ENCODE measurements at regions not wholly inside any gene's neighbourhood (a gene's known extent, or its start where the extent isn't known, plus 50 kb on each side); places are given as distances from the start of the nearest gene placed in this dataset.

DNA sequence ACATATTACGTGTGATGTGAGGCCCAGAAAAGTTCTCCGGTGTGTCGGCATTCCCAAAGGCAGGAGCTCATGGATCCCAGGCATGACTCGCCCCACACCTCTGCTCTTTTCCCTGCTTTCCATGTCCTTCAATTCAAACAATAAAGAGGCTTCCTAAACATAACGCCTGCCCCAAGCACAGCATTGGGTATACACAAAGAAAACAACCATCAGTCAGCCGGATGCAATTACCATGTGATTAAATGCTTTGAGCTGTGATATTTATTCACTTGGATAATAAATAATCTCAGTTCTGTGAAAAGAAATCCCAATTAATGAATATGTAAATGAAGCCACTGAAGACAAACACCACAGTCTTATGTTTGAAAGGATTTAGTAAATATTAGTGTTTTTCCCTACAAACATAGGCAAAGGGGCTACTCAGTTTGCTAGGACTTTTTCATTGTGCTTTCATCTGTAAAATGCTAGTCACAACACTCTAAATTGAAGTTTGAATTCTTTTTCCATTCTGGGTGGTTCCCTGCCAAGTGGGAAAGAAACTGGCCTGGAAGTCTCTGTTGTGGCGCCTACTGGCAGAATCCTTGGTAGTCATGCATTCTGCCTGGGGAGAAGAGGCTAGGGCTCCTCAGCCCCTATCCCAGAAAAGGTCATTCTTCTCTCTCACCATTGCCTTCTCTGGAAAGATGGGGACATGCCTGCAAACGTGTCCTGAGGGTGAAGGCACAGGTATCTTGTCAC is 144.7 kb downstream of the COL6A3 start:
- peak; percentile 79 for DNase-seq (ENCODE audit: low read depth, low spot score)

DNA sequence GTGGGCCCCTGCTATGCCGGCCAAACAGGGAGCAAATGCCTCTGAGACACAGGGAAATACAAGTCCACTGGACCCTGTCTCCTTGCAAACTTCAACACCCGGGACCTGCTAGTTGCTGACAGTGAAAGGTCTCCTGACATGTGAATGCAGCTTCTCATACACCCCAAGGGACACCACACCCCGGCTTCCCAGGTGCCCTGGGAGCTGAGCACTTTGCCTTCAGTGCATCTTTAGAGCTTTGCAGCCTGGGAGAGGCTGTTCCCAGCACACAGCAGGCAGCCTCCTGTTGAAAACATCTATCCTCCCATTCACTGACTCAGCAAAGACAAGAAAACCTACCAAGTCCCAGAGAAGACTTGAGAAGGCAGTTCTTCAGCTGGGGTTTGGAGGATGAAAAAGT is 143.4 kb downstream of the COL6A3 start:
- no peak for DNase-seq (ENCODE audit: low read depth, low spot score)

DNA sequence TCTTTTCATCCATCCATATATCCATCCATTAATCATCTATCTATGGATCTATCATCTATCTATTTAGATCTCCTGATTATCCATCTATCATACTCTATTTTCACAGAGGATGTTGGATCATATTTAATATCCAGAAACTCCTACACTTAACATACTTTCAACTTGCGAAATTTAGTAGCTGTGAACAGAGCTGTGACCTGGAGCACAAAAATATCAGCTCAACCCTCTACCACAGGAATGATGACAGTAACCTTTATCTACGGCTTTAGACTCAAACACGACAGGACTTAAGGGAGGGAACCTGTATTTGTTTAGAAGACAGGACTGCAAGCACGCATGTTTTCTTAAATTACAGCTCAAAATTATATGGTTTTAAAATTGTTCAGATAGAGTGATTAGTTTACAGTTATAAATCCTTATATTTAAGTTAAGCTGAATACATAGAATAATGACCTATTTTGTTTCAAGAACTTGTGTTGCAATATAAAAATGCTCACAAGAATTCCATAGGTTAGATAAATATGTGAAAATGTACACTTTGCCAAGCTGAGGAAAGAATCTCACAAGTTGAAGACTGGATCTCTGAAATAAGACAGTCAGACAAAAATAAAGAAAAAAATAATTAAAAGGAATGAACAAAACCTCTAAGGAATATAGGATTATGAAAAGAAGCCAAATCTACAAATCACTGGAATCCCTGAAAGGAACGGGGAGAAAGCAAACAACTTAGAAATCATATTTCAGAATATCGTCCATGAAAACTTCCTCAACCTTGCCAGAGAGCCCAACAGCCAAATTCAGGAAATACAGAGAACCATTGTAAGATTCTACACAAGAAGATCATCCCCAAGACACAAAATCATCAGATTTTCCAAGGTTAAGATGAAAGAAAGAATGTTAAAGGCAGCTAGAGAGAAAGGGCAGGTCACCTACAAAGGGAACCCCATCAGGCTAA is 142.0 kb downstream of the COL6A3 start:
- DNase-seq (ENCODE audit: low read depth, low spot score), result no peak

All from astrocyte of the hippocampus (primary cell).